ENCODE measurements at regions not wholly inside any gene's neighbourhood (a gene's known extent, or its start where the extent isn't known, plus 50 kb on each side); places are given as distances from the start of the nearest gene placed in this dataset.

- TF ChIP-seq, protein P1, sequence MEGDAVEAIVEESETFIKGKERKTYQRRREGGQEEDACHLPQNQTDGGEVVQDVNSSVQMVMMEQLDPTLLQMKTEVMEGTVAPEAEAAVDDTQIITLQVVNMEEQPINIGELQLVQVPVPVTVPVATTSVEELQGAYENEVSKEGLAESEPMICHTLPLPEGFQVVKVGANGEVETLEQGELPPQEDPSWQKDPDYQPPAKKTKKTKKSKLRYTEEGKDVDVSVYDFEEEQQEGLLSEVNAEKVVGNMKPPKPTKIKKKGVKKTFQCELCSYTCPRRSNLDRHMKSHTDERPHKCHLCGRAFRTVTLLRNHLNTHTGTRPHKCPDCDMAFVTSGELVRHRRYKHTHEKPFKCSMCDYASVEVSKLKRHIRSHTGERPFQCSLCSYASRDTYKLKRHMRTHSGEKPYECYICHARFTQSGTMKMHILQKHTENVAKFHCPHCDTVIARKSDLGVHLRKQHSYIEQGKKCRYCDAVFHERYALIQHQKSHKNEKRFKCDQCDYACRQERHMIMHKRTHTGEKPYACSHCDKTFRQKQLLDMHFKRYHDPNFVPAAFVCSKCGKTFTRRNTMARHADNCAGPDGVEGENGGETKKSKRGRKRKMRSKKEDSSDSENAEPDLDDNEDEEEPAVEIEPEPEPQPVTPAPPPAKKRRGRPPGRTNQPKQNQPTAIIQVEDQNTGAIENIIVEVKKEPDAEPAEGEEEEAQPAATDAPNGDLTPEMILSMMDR (IDR thresholded peaks at IDR 0.05) = no peak
- no peak for TF ChIP-seq POLR2A (IDR thresholded peaks at IDR 0.05; ENCODE audit: low read length)
Measured at GRCh38 chr17:70519300-70519699, 350.0 kb downstream of the KCNJ2 start.
